H9 (cell line): ENCODE measurements at regions not wholly inside any gene's neighbourhood (a gene's known extent, or its start where the extent isn't known, plus 50 kb on each side); places are given as distances from the start of the nearest gene placed in this dataset.

Source experiments
- DNase-seq: peaks from one replicate; pipeline ENCODE4 v3.0.0-alpha.2; 2017
- H2AFZ ChIP-seq: one replicate; pipeline ENCODE4 v1.6.1; 2013; ENCODE audit warnings: mild to moderate bottlenecking, low read length, control low read depth, moderate library complexity
- H2AK5ac ChIP-seq: 2 replicates; pipeline ENCODE4 v1.6.1; 2013; ENCODE audit warnings: low read length, control low read depth, mixed read lengths; ENCODE audit not compliant: insufficient read length
- H2BK120ac ChIP-seq: one replicate; pipeline ENCODE4 v1.6.1; 2013; ENCODE audit warnings: low read depth, mild to moderate bottlenecking, low read length, control low read depth, inconsistent platforms; ENCODE audit not compliant: poor library complexity, severe bottlenecking
- H2BK12ac ChIP-seq: 2 replicates; pipeline ENCODE4 v1.6.1; 2013; ENCODE audit warnings: low read length, control low read depth, mixed read lengths, low read depth; ENCODE audit not compliant: insufficient read length
- H2BK15ac ChIP-seq: 2 replicates; pipeline ENCODE4 v1.6.1; 2013; ENCODE audit warnings: low read depth, low read length, control low read depth
- H2BK20ac ChIP-seq: one replicate; pipeline ENCODE4 v1.6.1; 2013; ENCODE audit warnings: low read depth, mild to moderate bottlenecking, low read length, control low read depth, inconsistent platforms; ENCODE audit not compliant: poor library complexity, severe bottlenecking
- H2BK5ac ChIP-seq: 2 replicates; pipeline ENCODE4 v1.6.1; 2013; ENCODE audit warnings: low read length, control low read depth, mixed read lengths; ENCODE audit not compliant: insufficient read length
- H3K14ac ChIP-seq: 2 replicates; pipeline ENCODE4 v1.6.1; 2013; ENCODE audit warnings: low read length, control low read depth; ENCODE audit not compliant: insufficient read depth
- H3K18ac ChIP-seq: 2 replicates; pipeline ENCODE4 v1.6.1; 2013; ENCODE audit warnings: low read depth, mild to moderate bottlenecking, mixed read lengths, low read length, control low read depth; ENCODE audit not compliant: insufficient read length
- H3K23ac ChIP-seq: 2 replicates; pipeline ENCODE4 v1.6.1; 2013; ENCODE audit warnings: low read length, control low read depth, mixed read lengths, low read depth; ENCODE audit not compliant: insufficient read length
- H3K23me2 ChIP-seq: 2 replicates; pipeline ENCODE4 v1.6.1; 2013; ENCODE audit warnings: low read depth, mild to moderate bottlenecking, mixed read lengths, low read length, control low read depth; ENCODE audit not compliant: insufficient read length, poor library complexity, severe bottlenecking
- H3K27ac ChIP-seq: 2 replicates; pipeline ENCODE4 v1.5.1; 2013; ENCODE audit warnings: low read length, control low read depth, mixed read lengths, low read depth; ENCODE audit not compliant: insufficient read length
- H3K27me3 ChIP-seq: 2 replicates; pipeline ENCODE4 v1.6.1; 2013; ENCODE audit warnings: low read length, control low read depth, inconsistent platforms; ENCODE audit not compliant: insufficient read depth
- H3K4ac ChIP-seq: 2 replicates; pipeline ENCODE4 v1.6.1; 2013; ENCODE audit warnings: low read depth, mild to moderate bottlenecking, control low read depth, inconsistent platforms, low read length, moderate library complexity
- H3K4me1 ChIP-seq: 2 replicates; pipeline ENCODE4 v1.6.1; 2013; ENCODE audit warnings: low read length, control low read depth, inconsistent platforms; ENCODE audit not compliant: insufficient read depth
- H3K4me2 ChIP-seq: 2 replicates; pipeline ENCODE4 v1.6.1; 2013; ENCODE audit warnings: low read length, control low read depth, mixed read lengths; ENCODE audit not compliant: insufficient read length, insufficient read depth
- H3K56ac ChIP-seq: 2 replicates; pipeline ENCODE4 v1.6.1; 2013; ENCODE audit warnings: low read depth, mild to moderate bottlenecking, mixed read lengths, low read length, control low read depth; ENCODE audit not compliant: insufficient read length
- H3K79me1 ChIP-seq: 2 replicates; pipeline ENCODE4 v1.6.1; 2013; ENCODE audit warnings: low read depth, mild to moderate bottlenecking, moderate library complexity, low read length, control low read depth, inconsistent platforms; ENCODE audit not compliant: insufficient read depth, poor library complexity, severe bottlenecking
- H3K79me2 ChIP-seq: 2 replicates; pipeline ENCODE4 v1.6.1; 2013; ENCODE audit warnings: low read length, control low read depth, inconsistent platforms; ENCODE audit not compliant: insufficient read depth
- H3K9ac ChIP-seq: 2 replicates; pipeline ENCODE4 v1.6.1; 2013; ENCODE audit warnings: low read length, control low read depth, mixed read lengths; ENCODE audit not compliant: insufficient read length; ENCODE audit errors: extremely low read depth
- H3K9me3 ChIP-seq: one replicate; pipeline ENCODE4 v1.6.1; 2013; ENCODE audit warnings: low read depth, low read length, inconsistent platforms; ENCODE audit not compliant: control insufficient read depth
- H3T11ph ChIP-seq: one replicate; pipeline ENCODE4 v1.6.1; 2013; ENCODE audit warnings: mild to moderate bottlenecking, low read length, control low read depth, inconsistent platforms
- H4K20me1 ChIP-seq: one replicate; pipeline ENCODE4 v1.6.1; 2013; ENCODE audit not compliant: control insufficient read depth, insufficient read length, insufficient read depth
- H4K5ac ChIP-seq: 2 replicates; pipeline ENCODE4 v1.6.1; 2013; ENCODE audit warnings: low read depth, mild to moderate bottlenecking, mixed read lengths, low read length, control low read depth; ENCODE audit not compliant: insufficient read length
- H4K8ac ChIP-seq: replicated peaks from 2 replicates; pipeline ENCODE4 v1.6.1; 2013; ENCODE audit warnings: low read length, control low read depth, mixed read lengths, low read depth; ENCODE audit not compliant: insufficient read length
- H4K91ac ChIP-seq: 2 replicates; pipeline ENCODE4 v1.6.1; 2013; ENCODE audit warnings: low read depth, mild to moderate bottlenecking, moderate library complexity, mixed read lengths, low read length, control low read depth; ENCODE audit not compliant: insufficient read length
- H3K27ac Mint-ChIP-seq, 3 experiments: 2 replicates in 2 of 3; 3 replicates in 1 of 3; pipeline ENCODE4 v1.8.0; 2020 to 2021; ENCODE audit warnings: mixed read lengths in 3 of 3, mild to moderate bottlenecking in 1 of 3, moderate library complexity in 1 of 3
- H3K27me3 Mint-ChIP-seq: 2 replicates; pipeline ENCODE4 v1.8.0; 2021; ENCODE audit warnings: low read depth, mild to moderate bottlenecking, moderate library complexity, mixed read lengths
- H3K36me3 Mint-ChIP-seq, 3 experiments: 2 replicates in 2 of 3; 3 replicates in 1 of 3; pipeline ENCODE4 v1.8.0; 2020 to 2021; ENCODE audit warnings: low read depth in 3 of 3, mixed read lengths in 3 of 3; ENCODE audit not compliant: insufficient read depth in 1 of 3
- H3K4me1 Mint-ChIP-seq, 2 experiments: 2 replicates each; pipeline ENCODE4 v1.8.0; 2020; ENCODE audit warnings: mixed read lengths in 2 of 2
- H3K4me3 Mint-ChIP-seq, 2 experiments: 2 replicates in 1 of 2; 3 replicates in 1 of 2; pipeline ENCODE4 v1.8.0; 2020 to 2021; ENCODE audit warnings: mild to moderate bottlenecking in 2 of 2, mixed read lengths in 2 of 2, moderate library complexity in 1 of 2
- H3K9me3 Mint-ChIP-seq, 2 experiments: 2 replicates in 1 of 2; 3 replicates in 1 of 2; pipeline ENCODE4 v1.8.0; 2020; ENCODE audit warnings: mild to moderate bottlenecking in 2 of 2, mixed read lengths in 2 of 2, moderate library complexity in 1 of 2
- WGBS: extraction: QIAGEN DNeasy Blood & Tissue Kit; methylation state at CpG from one replicate; pipeline ENCODE4 v1.1.7; 2013; ENCODE audit warnings: missing lambda C conversion rate, low lambda C conversion rate, mixed read lengths; ENCODE audit not compliant: insufficient read length; ENCODE audit errors: extremely low coverage; 5-methylcytosine and 5-hydroxymethylcytosine counted together
- TF ChIP-seq, protein P1 (sequence below): fragments of 200-600 bp; sonication (generic); conservative IDR thresholded peaks from 3 replicates; pipeline ENCODE4 v1.8.0; 2021; ENCODE audit warnings: antibody characterized with exemption, mild to moderate bottlenecking

DNA sequence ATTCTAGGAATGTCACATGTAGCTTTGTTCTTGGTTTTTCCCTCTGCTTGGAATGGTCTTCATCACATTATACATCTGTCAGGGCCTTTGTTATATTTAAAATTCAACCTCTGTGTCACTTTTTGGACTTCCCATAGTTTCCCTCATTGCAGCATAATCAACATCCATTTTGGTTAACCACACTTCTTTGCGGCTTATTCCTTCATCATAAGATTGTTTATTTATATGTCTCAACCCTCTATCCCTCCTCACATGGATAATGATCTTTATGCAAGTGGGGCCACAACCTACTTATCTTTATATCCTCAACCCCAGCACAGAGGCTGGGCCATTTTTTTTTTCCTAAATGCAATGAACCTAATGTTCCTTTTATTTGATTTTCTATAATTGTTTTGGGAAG, 260.0 kb upstream of the THBS1 start:
- H2BK20ac ChIP-seq = no peak overlapping the region
- no peaks in the 10 kb centered on the region for H4K20me1 ChIP-seq
- no peak overlapping the region for H2BK5ac ChIP-seq
- H3K23ac ChIP-seq = no peak overlapping the region
- no peak overlapping the region for H3K4me2 ChIP-seq
- H3T11ph ChIP-seq = no peak overlapping the region
- H3K4me3 Mint-ChIP-seq = no peak overlapping the region
- H2BK120ac ChIP-seq = no peak overlapping the region
- H3K79me1 ChIP-seq = no peaks in the 10 kb centered on the region
- no peak overlapping the region for H2BK15ac ChIP-seq
- H3K4me1 ChIP-seq = no peaks in the 10 kb centered on the region
- no peak overlapping the region for H3K9ac ChIP-seq
- H3K9me3 ChIP-seq = no peaks in the 10 kb centered on the region
- peaks cover 13 to 14% of the 10 kb centered on the region in 2 experiments for H3K9me3 Mint-ChIP-seq
- H3K79me2 ChIP-seq = no peaks in the 10 kb centered on the region
- peaks cover 7 to 14% (median 7%) of the 10 kb centered on the region in 3 experiments; a peak in 6 of 7 replicates for H3K36me3 Mint-ChIP-seq
- H3K27ac Mint-ChIP-seq = no peak overlapping the region
- H4K5ac ChIP-seq = no peak overlapping the region
- H3K23me2 ChIP-seq = no peaks in the 10 kb centered on the region
- no peak overlapping the region for H3K14ac ChIP-seq
- no peak overlapping the region for H2AK5ac ChIP-seq
- WGBS = no CpG with 5 or more reads among the region's 1 CpG
- H2BK12ac ChIP-seq = no peak overlapping the region
- H4K8ac ChIP-seq = no peak overlapping the region
- no peak overlapping the region for H2AFZ ChIP-seq
- H3K27me3 ChIP-seq = no peaks in the 10 kb centered on the region
- no peaks in the 10 kb centered on the region for H3K27me3 Mint-ChIP-seq
- H3K27ac ChIP-seq = no peak overlapping the region
- H4K91ac ChIP-seq = no peak overlapping the region
- H3K4me1 Mint-ChIP-seq = no peaks in the 10 kb centered on the region
- no peak overlapping the region for H3K18ac ChIP-seq
- no peak overlapping the region for H3K4ac ChIP-seq
- no peak for DNase-seq
- TF ChIP-seq, protein P1, sequence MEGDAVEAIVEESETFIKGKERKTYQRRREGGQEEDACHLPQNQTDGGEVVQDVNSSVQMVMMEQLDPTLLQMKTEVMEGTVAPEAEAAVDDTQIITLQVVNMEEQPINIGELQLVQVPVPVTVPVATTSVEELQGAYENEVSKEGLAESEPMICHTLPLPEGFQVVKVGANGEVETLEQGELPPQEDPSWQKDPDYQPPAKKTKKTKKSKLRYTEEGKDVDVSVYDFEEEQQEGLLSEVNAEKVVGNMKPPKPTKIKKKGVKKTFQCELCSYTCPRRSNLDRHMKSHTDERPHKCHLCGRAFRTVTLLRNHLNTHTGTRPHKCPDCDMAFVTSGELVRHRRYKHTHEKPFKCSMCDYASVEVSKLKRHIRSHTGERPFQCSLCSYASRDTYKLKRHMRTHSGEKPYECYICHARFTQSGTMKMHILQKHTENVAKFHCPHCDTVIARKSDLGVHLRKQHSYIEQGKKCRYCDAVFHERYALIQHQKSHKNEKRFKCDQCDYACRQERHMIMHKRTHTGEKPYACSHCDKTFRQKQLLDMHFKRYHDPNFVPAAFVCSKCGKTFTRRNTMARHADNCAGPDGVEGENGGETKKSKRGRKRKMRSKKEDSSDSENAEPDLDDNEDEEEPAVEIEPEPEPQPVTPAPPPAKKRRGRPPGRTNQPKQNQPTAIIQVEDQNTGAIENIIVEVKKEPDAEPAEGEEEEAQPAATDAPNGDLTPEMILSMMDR = no peak
- H3K56ac ChIP-seq = no peak overlapping the region
